Esophagus muscularis mucosa (tissue), 4 donors: ENCODE measurements at regions not wholly inside any gene's neighbourhood (a gene's known extent, or its start where the extent isn't known, plus 50 kb on each side); places are given as distances from the start of the nearest gene placed in this dataset.

Experiments used
- DNase-seq: peaks from one replicate; pipeline ENCODE4 v3.0.0-alpha.2; 2017; ENCODE audit errors: extremely low spot score
- H3K27ac ChIP-seq, 4 donors: fragments of 200-600 bp; sonication (generic); replicated peaks in 1 of 4; 1 replicate in 3 of 4; 2 replicates in 1 of 4; pipeline ENCODE4 v1.5.1; 2016 to 2019; ENCODE audit warnings: mild to moderate bottlenecking in 1 of 4
- H3K27me3 ChIP-seq, 4 donors: fragments of 200-600 bp; sonication (generic); one replicate each; pipeline versions ENCODE4 v1.5.1 to v1.6.0; 2016 to 2019
- H3K36me3 ChIP-seq, 4 donors: fragments of 200-600 bp; sonication (generic); one replicate each; pipeline ENCODE4 v1.5.1; 2016 to 2019
- H3K4me1 ChIP-seq, 4 donors: fragments of 200-600 bp; sonication (generic); one replicate each; pipeline ENCODE4 v1.5.1; 2016 to 2019
- H3K4me3 ChIP-seq, 4 donors: fragments of 200-600 bp; sonication (generic); 1 replicate in 2 of 4; 2 replicates in 2 of 4; pipeline ENCODE4 v1.5.1; 2016 to 2019; ENCODE audit warnings: mild to moderate bottlenecking in 4 of 4, moderate library complexity in 1 of 4
- H3K9me3 ChIP-seq, 4 donors: fragments of 200-600 bp; sonication (generic); 1 replicate in 3 of 4; 2 replicates in 1 of 4; pipeline ENCODE4 v1.5.1; 2016 to 2019
- EP300 ChIP-seq: sonication (generic); formaldehyde crosslinking; IDR thresholded peaks from one replicate; pipeline ENCODE4 v1.6.1; 2017; ENCODE audit warnings: antibody characterized with exemption
- POLR2A ChIP-seq: fragments of 450-650 bp; IDR thresholded peaks from one replicate; pipeline ENCODE4 v1.6.1; 2017; ENCODE audit warnings: antibody characterized with exemption, moderate library complexity, mild to moderate bottlenecking, low read depth
- POLR2AphosphoS5 ChIP-seq, 2 donors: sonication (generic); formaldehyde crosslinking; IDR thresholded peaks; one replicate each; pipeline ENCODE4 v1.6.1; 2017; ENCODE audit warnings: antibody characterized with exemption in 2 of 2
- WGBS: methylation state at CpG from one replicate; pipeline ENCODE4 v1.1.5; 2018; 5-methylcytosine and 5-hydroxymethylcytosine counted together
- intact Hi-C: fragments of 100-400 bp; cut with DNase I; formaldehyde crosslinking; loops from one replicate; pipeline ENCODE4 v1.15.1; 2023
- TF ChIP-seq, protein P1 (sequence below), 3 experiments: fragments of 200-600 bp in 2 of 3; fragments of 450-650 bp in 1 of 3; sonication (generic) in 2 of 3; IDR thresholded peaks; one replicate each; pipeline ENCODE4 v1.5.1; 2017 to 2019; ENCODE audit warnings: antibody characterized with exemption in 3 of 3, mild to moderate bottlenecking in 2 of 3, moderate library complexity in 1 of 3

DNA sequence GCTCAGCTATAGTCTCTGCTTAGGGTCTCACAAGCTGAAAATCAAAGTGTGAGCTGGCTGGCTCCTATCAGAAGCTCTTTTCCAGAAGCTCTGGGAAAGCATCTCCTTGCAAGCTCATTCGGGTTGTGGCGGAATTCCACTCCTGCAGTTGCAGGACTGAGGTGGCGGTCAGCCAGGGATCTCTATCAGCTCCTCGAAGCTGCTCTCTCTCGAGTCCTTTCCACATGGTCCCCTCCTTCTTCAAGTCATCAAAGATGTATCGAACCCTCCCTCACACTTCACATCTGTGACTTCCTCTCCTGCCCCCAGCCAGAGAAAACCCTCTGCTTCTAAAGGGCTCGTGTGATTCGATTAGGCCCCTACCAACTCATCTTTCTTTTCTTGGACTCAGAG lies 141.7 kb downstream of the ZFP36L2 start:
- intact Hi-C loops: loop anchor here (5.0 kb wide), 1 partner anchor 143 kb away; the partner anchor contains the start of gene ZFP36L2
- H3K4me3 ChIP-seq: no peak overlapping the region
- WGBS: 49% methylated on average over 8 of the region's 8 CpGs
- H3K27ac ChIP-seq: peak overlapping the region; percentile 88 to 95 (median 91)
- H3K36me3 ChIP-seq: no peaks in the 10 kb centered on the region
- H3K27me3 ChIP-seq: no peaks in the 10 kb centered on the region
- DNase-seq: no peak
- peaks cover 59 to 83% (median 74%) of the 10 kb centered on the region in 4 donors for H3K4me1 ChIP-seq
- TF ChIP-seq POLR2AphosphoS5 (IDR thresholded peaks at IDR 0.05) (peak in 1 of 2 donors; percentile 8), EP300 (no peak)
- H3K9me3 ChIP-seq: no peaks in the 10 kb centered on the region

DNA sequence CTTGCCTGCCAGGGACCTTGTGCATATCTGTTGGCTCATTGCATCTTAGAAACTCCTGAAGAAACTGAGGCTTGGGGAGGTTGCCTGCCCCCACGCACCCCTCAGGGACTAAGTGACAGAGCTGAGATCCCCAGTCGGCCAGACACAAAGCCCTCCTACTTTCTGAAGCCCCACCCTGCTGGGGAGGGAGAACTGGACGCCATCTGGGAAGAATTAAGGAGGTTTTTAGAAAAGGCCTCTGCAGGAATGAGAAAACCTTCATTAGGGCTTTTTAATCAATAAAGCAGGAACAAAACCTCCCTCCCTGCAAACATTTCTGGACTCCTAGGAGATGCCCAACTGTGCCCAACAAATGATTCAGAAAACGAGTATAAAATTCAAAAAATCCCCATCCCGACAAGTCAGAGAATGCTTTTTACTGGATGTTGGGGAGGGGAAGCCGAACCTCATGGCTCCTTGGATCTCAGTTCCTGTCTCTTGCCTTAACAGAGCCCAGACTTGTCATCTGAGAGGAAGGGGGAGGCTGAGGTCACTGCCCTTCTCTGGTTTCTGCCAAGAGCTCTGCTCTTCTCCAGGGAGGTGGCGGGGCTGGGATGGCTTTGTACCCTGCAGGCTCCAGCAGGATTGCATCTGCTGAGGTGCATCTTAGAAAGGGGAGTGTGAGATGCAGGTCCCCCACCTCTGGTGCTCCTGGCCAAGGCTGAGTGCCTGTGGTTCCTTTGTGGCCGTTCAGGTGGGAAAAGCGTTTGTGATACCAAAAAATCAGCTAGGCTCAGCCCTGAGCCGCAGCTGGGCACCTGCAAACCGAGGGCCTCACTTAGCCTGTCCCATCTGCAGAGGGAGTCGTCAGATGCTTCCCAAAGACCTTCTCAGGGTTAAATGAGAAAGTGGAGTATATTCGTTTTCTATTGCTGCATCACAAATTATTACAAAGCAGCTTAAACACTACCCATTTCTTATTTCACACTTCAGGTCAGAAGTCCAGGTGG lies 142.4 kb downstream of the ZFP36L2 start:
- Histone ChIP-seq H3K27me3 (no peaks in the 10 kb centered on the region), H3K4me1 (peaks cover 59 to 83% (median 74%) of the 10 kb centered on the region in 4 donors), H3K4me3 (no peak overlapping the region), H3K36me3 (no peaks in the 10 kb centered on the region), H3K27ac (peak overlapping the region; percentile 88 to 95 (median 91)), H3K9me3 (no peaks in the 10 kb centered on the region)
- WGBS: 35% methylated on average over 13 of the region's 13 CpGs
- no peak for DNase-seq
- TF ChIP-seq POLR2AphosphoS5 (IDR thresholded peaks at IDR 0.05): peak in 1 of 2 donors; percentile 54
- TF ChIP-seq, protein P1, sequence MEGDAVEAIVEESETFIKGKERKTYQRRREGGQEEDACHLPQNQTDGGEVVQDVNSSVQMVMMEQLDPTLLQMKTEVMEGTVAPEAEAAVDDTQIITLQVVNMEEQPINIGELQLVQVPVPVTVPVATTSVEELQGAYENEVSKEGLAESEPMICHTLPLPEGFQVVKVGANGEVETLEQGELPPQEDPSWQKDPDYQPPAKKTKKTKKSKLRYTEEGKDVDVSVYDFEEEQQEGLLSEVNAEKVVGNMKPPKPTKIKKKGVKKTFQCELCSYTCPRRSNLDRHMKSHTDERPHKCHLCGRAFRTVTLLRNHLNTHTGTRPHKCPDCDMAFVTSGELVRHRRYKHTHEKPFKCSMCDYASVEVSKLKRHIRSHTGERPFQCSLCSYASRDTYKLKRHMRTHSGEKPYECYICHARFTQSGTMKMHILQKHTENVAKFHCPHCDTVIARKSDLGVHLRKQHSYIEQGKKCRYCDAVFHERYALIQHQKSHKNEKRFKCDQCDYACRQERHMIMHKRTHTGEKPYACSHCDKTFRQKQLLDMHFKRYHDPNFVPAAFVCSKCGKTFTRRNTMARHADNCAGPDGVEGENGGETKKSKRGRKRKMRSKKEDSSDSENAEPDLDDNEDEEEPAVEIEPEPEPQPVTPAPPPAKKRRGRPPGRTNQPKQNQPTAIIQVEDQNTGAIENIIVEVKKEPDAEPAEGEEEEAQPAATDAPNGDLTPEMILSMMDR (IDR thresholded peaks at IDR 0.05): no peak
- TF ChIP-seq EP300: peak; percentile 12
- intact Hi-C loops: no loop called here

DNA sequence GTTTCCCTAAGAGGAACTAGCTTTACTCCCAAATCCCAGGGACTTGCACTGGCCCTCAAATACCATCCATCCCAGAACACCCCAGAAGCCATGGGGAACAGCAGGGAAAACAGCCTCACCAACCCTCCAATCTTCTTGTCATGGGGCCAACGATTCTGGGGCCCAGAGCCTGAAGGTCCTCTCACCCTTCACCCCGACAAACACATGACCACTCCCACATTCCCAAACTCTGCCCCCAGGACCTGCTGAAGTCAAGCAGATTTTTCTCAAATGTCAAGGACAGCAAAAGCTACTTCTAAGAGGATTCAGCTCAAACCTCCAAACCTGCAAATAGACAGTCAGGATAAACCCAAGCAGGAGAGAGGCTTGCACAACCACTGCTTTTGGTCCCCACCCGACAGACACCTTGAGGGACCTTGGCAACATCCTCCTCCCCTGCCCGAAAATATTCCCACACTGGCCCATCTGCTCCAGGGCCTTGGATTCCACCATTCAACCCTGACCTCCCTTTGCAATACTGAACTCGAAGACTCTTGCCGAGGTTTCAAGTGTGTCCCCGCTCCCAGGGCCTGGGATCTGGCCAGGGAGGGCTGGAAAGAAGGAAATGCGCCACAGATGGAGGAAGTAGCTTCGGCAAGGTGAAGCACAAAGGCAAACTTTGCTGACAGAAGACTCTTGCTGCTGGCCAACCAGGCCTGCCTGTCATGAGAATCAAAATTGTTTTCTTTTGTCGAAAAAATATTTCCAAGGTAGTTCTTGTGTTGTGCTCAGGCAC lies 143.3 kb downstream of the ZFP36L2 start:
- no peaks in the 10 kb centered on the region for H3K9me3 ChIP-seq
- peak overlapping the region; percentile 88 to 95 (median 91) for H3K27ac ChIP-seq
- H3K27me3 ChIP-seq: no peaks in the 10 kb centered on the region
- H3K36me3 ChIP-seq: no peaks in the 10 kb centered on the region
- WGBS: 51% methylated on average over 10 of the region's 10 CpGs
- peak in 1 of 2 donors; percentile 24 for TF ChIP-seq POLR2AphosphoS5 (IDR thresholded peaks at IDR 0.05)
- TF ChIP-seq EP300: no peak
- intact Hi-C loops: no loop called here
- H3K4me3 ChIP-seq: no peak overlapping the region
- no peak for DNase-seq
- peaks cover 59 to 78% (median 71%) of the 10 kb centered on the region in 4 donors for H3K4me1 ChIP-seq

DNA sequence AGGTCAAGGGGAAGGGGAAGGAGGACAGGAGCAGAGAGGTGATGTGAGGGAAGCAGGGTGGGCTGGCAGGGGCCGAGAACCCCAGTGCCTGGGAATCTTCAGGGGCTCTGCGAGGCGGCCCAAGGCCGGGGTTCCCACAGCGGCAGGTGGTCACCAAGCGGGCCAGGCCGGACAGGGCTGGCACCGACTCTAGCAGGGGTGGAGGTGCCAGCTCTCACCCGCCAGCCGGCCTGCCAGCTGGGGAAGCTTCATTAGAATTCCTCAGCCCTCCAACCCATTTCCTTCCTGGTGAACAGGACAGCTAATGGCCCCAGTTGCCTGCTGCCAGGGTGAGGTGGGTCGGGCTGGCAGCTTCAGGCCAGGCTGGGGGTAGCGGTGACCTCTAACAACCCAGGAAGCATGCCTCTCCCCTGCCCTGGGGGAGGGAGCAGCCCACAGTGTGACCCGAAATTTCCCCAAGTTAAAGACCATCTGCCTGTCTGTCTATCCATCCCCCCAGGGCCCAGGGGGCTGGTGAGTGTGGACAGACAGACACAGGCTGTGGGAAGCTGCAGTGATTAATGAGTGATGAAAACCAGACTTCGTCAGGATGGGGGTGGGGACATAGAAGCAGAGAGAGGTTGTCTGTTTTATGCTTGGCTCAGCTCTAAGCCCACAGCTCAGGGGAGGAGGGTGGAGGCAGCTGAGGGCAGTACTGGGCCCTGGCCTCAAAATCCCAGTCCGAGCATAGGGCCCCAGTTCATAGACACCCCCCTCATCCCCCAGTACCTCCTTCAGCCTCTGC lies 144.1 kb downstream of the ZFP36L2 start:
- Histone ChIP-seq H3K4me1 (peaks cover 53 to 71% (median 66%) of the 10 kb centered on the region in 4 donors), H3K9me3 (no peaks in the 10 kb centered on the region), H3K36me3 (no peaks in the 10 kb centered on the region), H3K27ac (peak overlapping the region; percentile 88 to 95 (median 91)), H3K27me3 (no peaks in the 10 kb centered on the region), H3K4me3 (no peak overlapping the region)
- WGBS: 69% methylated on average over 15 of the region's 15 CpGs
- no peak for DNase-seq
- TF ChIP-seq, protein P1 (IDR thresholded peaks at IDR 0.05): no peak
- TF ChIP-seq POLR2A: no peak
- peak; percentile 81 for TF ChIP-seq POLR2AphosphoS5 (IDR thresholded peaks at IDR 0.05)
- no peak for TF ChIP-seq EP300
- intact Hi-C loops: no loop called here

DNA sequence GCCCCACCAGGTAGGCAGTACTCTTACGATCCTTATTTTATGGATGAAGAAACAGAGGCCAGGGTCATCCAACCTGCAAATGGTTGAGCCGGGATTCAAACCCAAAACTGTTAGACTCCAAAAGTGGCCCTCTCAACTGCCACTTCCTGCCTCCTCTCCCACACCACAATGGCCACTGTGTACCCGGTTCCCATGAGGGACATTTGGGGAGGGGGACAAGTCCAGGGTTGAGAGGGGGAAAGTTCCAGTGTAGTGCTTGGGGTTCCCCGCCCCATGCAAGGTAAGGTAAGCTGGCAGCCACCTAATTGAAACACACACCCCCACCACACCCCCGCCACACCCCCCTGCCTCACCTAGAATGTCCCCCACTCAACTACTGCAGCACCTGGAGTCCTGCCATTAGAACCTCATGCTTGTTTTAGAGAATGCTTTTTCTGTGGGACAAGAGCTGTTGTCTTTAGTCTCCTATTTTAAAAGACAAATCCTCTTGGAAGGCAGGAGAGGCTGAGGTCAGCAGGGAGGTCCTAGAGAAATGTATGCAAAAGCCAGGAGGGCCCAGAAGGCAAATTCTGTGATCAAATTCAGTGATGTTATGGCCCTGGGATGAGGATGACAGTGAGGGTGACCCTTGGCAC lies 145.2 kb downstream of the ZFP36L2 start:
- 96% methylated on average over 5 of the region's 5 CpGs for WGBS
- TF ChIP-seq POLR2AphosphoS5 (IDR thresholded peaks at IDR 0.05): no peak
- TF ChIP-seq, protein P1 (IDR thresholded peaks at IDR 0.05): no peak
- TF ChIP-seq POLR2A: no peak
- no peak for TF ChIP-seq EP300
- no peaks in the 10 kb centered on the region for H3K36me3 ChIP-seq
- no peak overlapping the region for H3K4me3 ChIP-seq
- DNase-seq: no peak
- no peaks in the 10 kb centered on the region for H3K9me3 ChIP-seq
- no peaks in the 10 kb centered on the region for H3K27me3 ChIP-seq
- peaks cover 49 to 66% (median 61%) of the 10 kb centered on the region in 4 donors for H3K4me1 ChIP-seq
- H3K27ac ChIP-seq: peak overlapping the region; percentile 88 to 95 (median 91)
- intact Hi-C loops: no loop called here
